GM10266 (cell line): ENCODE measurements at regions not wholly inside any gene's neighbourhood (a gene's known extent, or its start where the extent isn't known, plus 50 kb on each side); places are given as distances from the start of the nearest gene placed in this dataset.

Source experiments
- DNase-seq: peaks from one replicate; pipeline ENCODE4 v3.0.0; 2012; ENCODE audit errors: extremely low spot score
- TF ChIP-seq, protein P1 (sequence below): IDR thresholded peaks from 2 replicates; pipeline ENCODE4 v1.5.1; 2012; ENCODE audit warnings: mild to moderate bottlenecking, low read depth; ENCODE audit not compliant: control insufficient read depth, insufficient read depth; ENCODE audit errors: missing control alignments

DNA sequence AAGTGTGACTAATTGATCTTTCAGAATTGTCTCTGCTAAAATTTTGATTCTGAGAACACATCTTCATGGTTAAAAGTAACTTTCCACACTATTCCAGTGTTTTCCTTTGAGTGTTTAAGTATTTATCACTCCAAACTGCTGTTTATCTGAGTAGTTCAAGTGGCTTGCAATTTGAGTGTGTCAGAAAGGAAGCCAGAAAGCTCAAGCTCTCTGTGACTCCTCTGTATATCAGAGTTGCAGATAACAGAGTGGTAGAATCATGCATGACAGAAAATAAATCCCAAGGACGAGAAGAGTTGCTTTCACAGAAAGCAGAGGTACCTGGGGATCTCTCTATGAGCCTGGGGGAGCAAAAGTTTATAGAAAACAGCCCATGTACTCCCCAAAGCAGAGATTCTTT lies 130.0 kb downstream of the CYB561 start:
- no peak for DNase-seq
- TF ChIP-seq, protein P1, sequence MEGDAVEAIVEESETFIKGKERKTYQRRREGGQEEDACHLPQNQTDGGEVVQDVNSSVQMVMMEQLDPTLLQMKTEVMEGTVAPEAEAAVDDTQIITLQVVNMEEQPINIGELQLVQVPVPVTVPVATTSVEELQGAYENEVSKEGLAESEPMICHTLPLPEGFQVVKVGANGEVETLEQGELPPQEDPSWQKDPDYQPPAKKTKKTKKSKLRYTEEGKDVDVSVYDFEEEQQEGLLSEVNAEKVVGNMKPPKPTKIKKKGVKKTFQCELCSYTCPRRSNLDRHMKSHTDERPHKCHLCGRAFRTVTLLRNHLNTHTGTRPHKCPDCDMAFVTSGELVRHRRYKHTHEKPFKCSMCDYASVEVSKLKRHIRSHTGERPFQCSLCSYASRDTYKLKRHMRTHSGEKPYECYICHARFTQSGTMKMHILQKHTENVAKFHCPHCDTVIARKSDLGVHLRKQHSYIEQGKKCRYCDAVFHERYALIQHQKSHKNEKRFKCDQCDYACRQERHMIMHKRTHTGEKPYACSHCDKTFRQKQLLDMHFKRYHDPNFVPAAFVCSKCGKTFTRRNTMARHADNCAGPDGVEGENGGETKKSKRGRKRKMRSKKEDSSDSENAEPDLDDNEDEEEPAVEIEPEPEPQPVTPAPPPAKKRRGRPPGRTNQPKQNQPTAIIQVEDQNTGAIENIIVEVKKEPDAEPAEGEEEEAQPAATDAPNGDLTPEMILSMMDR = no peak

DNA sequence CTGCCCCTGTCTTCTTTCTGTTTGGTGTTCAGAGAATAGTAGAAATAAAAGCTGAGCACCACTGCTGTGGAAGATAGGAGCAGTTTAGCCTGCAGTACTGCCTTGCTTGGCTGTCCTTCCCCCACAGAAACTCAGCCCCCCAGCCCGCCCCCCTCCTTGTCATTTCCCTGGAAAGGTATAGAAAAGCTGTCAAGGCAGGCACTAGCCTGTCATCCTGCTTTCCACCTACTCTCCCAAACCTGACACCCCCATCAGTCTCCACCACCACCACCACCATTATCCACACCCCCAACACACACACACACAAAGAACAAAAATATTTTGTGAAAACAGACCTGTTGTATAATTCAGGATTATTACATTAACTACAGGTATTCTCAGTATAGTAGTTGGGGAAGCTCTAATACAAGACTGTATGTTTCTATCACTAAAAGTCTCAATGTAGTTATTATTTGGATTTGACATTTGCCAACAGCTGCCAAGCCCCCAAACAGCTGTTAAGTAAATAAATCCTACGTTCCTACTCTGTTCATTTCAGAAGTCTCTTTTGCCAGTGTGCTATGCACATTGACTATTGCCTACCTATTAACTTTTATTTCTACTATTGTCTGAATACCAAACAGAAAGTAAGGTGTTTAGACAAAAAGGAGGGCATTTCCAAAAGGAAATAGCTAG lies 128.8 kb downstream of the CYB561 start:
- TF ChIP-seq, protein P1 = no peak
- no peak for DNase-seq

DNA sequence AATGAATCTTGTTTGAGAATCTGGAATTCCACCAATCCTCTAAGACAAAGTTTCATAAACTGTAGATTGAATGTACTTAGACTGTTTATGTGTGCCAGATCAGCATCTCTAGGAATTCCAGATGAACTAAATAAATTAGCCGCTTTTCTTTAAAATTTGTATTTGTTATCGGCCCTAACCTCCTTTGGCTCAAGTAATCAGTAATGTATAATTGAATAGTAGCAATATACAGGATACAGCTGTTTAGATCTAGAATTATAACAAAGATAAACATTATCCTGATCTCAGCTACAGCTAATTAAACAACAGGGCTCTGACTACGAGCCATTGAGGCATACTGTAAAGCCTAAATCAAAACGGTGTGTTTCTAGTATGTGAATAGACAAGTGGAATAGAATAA lies 120.3 kb downstream of the CYB561 start:
- no peak for DNase-seq
- TF ChIP-seq, protein P1 = no peak

DNA sequence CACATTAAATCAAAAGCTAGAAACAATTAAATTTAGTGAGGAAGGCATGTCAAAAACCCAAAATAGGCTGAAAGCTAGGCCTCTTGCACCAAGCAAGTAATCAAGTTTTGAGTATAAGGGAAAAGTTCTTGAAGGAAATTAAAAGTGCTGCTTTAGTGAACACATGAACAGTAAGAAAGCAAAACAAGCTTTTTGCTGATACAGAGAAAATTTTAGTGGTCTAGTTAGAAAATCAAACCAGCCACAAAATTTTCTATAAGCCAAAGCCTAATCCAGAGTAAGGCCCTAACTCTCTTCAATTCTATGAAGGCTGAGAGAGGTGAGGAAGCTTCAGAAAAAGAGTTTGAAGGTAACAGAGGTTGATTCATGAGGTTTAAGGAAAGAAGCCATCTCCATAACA lies 116.2 kb downstream of the CYB561 start:
- no peak for DNase-seq
- TF ChIP-seq, protein P1 = no peak

DNA sequence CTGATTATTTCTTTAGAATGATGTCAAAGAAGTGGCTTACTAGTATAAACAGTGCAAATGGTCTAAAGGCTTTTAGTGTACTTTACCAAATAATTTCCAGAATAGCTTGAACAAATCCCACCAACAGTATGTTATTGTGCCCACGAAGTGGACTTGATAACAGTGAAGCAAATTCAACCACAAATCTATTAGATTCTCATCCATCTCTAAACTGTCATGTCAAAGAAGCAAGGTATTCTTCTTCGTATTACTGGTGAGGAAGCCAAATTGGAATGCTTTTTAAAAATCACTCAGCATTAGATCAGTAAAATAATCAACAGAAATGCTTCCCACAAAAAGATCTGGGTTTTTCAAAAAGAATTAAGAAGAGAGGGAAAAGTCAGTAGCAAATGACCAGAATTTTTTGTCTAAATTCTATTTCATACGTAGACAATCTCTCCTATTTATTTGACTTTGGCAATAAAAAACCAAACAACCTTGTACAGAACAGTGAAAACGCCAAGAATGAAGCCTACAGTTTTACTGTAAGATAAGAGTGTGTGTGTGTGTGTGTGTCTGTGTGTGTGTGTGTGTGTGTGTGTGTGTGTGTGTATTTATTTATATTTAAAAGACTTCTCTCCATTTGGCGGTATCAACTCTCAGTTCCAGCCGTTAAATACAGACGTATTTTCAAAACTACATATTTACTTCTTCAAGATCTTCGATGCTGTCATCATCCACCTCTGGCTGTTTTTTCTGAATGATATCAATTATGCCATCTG lies 114.6 kb downstream of the CYB561 start:
- TF ChIP-seq, protein P1 = no peak

DNA sequence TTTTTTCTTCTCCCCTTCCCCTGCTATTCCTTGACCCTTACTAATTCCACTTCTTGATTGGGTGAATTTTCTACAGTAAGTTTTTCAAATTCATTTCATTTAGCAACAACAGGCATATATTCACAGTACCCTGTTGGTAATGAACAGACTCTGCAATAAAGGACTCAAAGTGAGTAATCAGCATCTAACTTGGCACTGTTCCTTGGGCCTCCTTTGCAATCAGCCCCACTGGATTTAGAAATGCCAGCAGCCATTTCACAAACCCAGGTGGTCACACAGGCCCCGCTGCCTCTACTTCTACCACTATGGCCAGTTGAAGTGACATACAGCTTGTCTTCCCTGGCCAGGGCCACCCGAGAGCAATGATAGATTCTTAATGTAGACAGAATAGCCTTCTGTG lies 113.8 kb downstream of the CYB561 start:
- DNase-seq = no peak

More for the DNA sequence above, 114.6 kb downstream of the CYB561 start:
- DNase-seq = no peak

More for the DNA sequence above, 113.8 kb downstream of the CYB561 start:
- TF ChIP-seq, protein P1 = no peak
